Karpas-422 (cell line): ENCODE measurements at regions not wholly inside any gene's neighbourhood (a gene's known extent, or its start where the extent isn't known, plus 50 kb on each side); places are given as distances from the start of the nearest gene placed in this dataset.

Experiments used
- DNase-seq: peaks from one replicate; pipeline ENCODE4 v3.0.0-alpha.2; 2015
- H2AFZ ChIP-seq: fragments of 200-600 bp; sonication (generic); 2 replicates; pipeline ENCODE4 v1.6.1; 2014; ENCODE audit warnings: antibody characterized with exemption, low read length, mixed read lengths
- H3K27ac ChIP-seq: fragments of 200-600 bp; sonication (generic); 2 replicates; pipeline ENCODE4 v1.5.1; 2014; ENCODE audit warnings: mild to moderate bottlenecking, low read length, moderate library complexity
- H3K27me3 ChIP-seq: fragments of 200-600 bp; sonication (generic); 2 replicates; pipeline ENCODE4 v1.6.1; 2014; ENCODE audit warnings: low read length, mixed read lengths
- H3K36me3 ChIP-seq: fragments of 200-600 bp; sonication (generic); 2 replicates; pipeline ENCODE4 v1.6.1; 2014; ENCODE audit warnings: low read length, mixed read lengths; ENCODE audit not compliant: insufficient read depth
- H3K4me1 ChIP-seq: fragments of 200-600 bp; sonication (generic); 2 replicates; pipeline ENCODE4 v1.6.1; 2014; ENCODE audit warnings: mild to moderate bottlenecking, low read length, mixed read lengths
- H3K4me2 ChIP-seq: fragments of 200-600 bp; sonication (generic); 2 replicates; pipeline ENCODE4 v1.6.1; 2014; ENCODE audit warnings: low read length, low read depth, mild to moderate bottlenecking; ENCODE audit not compliant: poor library complexity, severe bottlenecking
- H3K4me3 ChIP-seq: fragments of 200-600 bp; sonication (generic); 2 replicates; pipeline ENCODE4 v1.5.1; 2014; ENCODE audit warnings: mild to moderate bottlenecking, antibody characterized with exemption, low read length, mixed read lengths
- H3K79me2 ChIP-seq: fragments of 200-600 bp; sonication (generic); 2 replicates; pipeline ENCODE4 v1.6.1; 2014; ENCODE audit warnings: mild to moderate bottlenecking, low read length, mixed read lengths
- H3K9ac ChIP-seq: fragments of 200-600 bp; sonication (generic); 2 replicates; pipeline ENCODE4 v1.6.0; 2014; ENCODE audit warnings: low read length
- H3K9me2 ChIP-seq: fragments of 200-600 bp; sonication (generic), shearing (Covaris generic); replicated peaks from 2 replicates; pipeline ENCODE4 v1.6.0; 2014; ENCODE audit warnings: mild to moderate bottlenecking, low read length, moderate library complexity; ENCODE audit not compliant: insufficient read depth
- H3K9me3 ChIP-seq: fragments of 300-700, 200-600 bp; sonication (generic); 2 replicates; pipeline ENCODE4 v1.6.1; 2014; ENCODE audit warnings: low read length, mixed read lengths
- H4K20me1 ChIP-seq: fragments of 200-600 bp; sonication (generic); 2 replicates; pipeline ENCODE4 v1.6.1; 2014; ENCODE audit warnings: mild to moderate bottlenecking, antibody characterized with exemption, low read length, low read depth; ENCODE audit not compliant: insufficient read depth

DNA sequence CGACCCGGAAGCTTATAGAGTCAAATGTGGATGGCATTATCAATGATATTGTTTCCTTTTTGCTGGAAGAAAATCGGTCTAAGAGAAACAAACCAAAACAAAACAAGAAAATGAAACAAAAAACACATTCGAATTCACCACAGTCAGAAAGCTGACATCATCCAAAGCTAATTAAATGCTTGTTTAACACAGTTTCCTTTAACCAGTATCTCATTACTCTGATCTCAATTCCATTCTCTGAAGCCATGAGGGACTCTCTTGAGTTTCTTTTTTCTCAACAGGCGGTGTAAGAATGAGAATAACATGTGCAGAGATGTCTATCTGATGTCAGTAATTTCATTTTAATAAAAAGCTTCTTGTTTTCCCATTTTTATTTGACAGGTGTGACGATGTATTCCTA lies 1448.3 kb upstream of the DDX18 start:
- no peaks in the 10 kb centered on the region for H3K27me3 ChIP-seq
- H3K9me2 ChIP-seq: no peaks in the 10 kb centered on the region
- H3K36me3 ChIP-seq: no peaks in the 10 kb centered on the region
- no peak overlapping the region for H3K27ac ChIP-seq
- H3K9ac ChIP-seq: no peak overlapping the region
- no peak overlapping the region for H2AFZ ChIP-seq
- no peaks in the 10 kb centered on the region for H4K20me1 ChIP-seq
- H3K4me1 ChIP-seq: no peaks in the 10 kb centered on the region
- H3K4me2 ChIP-seq: no peak overlapping the region
- H3K9me3 ChIP-seq: peaks cover 5% of the 10 kb centered on the region; the same call in 1 of the 2 replicates
- H3K79me2 ChIP-seq: no peaks in the 10 kb centered on the region
- DNase-seq: no peak
- H3K4me3 ChIP-seq: no peak overlapping the region

DNA sequence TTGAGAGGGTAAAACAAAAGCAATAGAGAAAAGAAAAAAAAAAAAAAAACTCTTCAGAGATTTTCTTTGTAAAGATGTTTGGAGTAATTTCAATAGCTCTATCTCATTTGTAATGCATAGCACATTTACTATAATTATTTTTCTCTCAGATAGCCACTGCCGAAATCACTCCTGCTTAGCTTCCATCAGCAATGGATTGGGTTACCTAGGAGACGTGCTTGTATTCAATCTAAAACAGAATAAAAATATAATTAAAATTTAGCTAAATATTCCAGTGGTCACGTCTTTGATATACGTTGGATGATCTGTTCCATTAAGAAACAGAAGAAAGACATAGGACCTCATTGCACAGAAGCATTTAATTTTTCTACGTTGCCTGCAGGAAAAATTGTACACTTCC lies 1435.7 kb upstream of the DDX18 start:
- no peaks in the 10 kb centered on the region for H3K27me3 ChIP-seq
- H3K4me2 ChIP-seq: no peak overlapping the region
- no peak for DNase-seq
- no peaks in the 10 kb centered on the region for H3K79me2 ChIP-seq
- no peaks in the 10 kb centered on the region for H3K36me3 ChIP-seq
- no peaks in the 10 kb centered on the region for H4K20me1 ChIP-seq
- H2AFZ ChIP-seq: no peak overlapping the region
- H3K4me1 ChIP-seq: no peaks in the 10 kb centered on the region
- no peaks in the 10 kb centered on the region for H3K9me2 ChIP-seq
- H3K27ac ChIP-seq: no peak overlapping the region
- no peak overlapping the region for H3K9ac ChIP-seq
- no peak overlapping the region for H3K4me3 ChIP-seq
- 0 out of 2 replicates have a peak, but pooled peaks cover 2% of the 10 kb centered on the region for H3K9me3 ChIP-seq

DNA sequence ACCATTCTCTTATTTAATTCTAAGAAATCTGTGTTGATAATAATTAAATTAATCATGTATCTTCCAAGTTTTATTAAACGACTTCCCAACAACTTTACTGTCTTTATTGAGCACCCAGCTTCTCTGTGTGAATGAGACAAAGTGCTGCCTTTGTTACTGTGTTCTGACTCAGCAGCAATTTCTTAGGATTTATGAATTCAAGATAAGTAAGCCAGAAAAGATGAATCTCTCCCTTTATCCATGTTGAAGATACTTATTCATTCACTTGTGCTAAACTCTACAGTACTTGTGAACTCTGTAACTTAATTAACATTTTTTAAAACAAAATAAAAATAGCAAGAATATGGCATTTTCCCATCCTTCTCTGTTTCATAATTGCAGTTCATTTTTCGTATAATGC lies 1403.3 kb upstream of the DDX18 start:
- Histone ChIP-seq H3K36me3 (no peaks in the 10 kb centered on the region), H3K27ac (no peak overlapping the region), H3K79me2 (no peaks in the 10 kb centered on the region), H2AFZ (no peak overlapping the region), H3K4me2 (no peak overlapping the region), H3K9me2 (no peaks in the 10 kb centered on the region), H3K4me3 (no peak overlapping the region), H4K20me1 (no peaks in the 10 kb centered on the region), H3K9me3 (peaks cover 4% of the 10 kb centered on the region; the same call in 1 of the 2 replicates), H3K27me3 (no peaks in the 10 kb centered on the region), H3K9ac (no peak overlapping the region), H3K4me1 (no peaks in the 10 kb centered on the region)
- no peak for DNase-seq

DNA sequence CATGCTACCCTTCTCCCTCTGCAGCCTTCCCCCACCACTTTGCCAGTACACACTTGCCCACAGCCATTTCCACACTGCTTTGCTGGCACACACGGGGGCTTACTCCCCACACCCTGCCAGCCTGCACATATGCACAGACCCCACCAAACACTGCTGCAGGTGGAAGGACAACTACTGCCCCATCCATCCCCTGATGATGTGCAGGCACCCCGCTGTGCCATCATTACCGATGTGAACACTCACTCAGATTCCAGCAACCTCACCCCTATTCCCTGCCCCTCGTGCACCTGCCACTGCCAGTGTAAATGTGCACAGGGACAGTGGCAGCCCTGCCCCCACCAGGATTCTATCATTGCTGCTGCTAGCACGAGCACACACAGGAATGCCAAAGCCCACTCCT lies 1400.8 kb upstream of the DDX18 start:
- no peaks in the 10 kb centered on the region for H3K36me3 ChIP-seq
- no peak overlapping the region for H2AFZ ChIP-seq
- H4K20me1 ChIP-seq: no peaks in the 10 kb centered on the region
- H3K4me3 ChIP-seq: no peak overlapping the region
- DNase-seq: no peak
- H3K4me2 ChIP-seq: no peak overlapping the region
- no peaks in the 10 kb centered on the region for H3K4me1 ChIP-seq
- H3K9ac ChIP-seq: no peak overlapping the region
- H3K79me2 ChIP-seq: no peaks in the 10 kb centered on the region
- H3K27ac ChIP-seq: no peak overlapping the region
- H3K9me2 ChIP-seq: no peaks in the 10 kb centered on the region
- H3K27me3 ChIP-seq: no peaks in the 10 kb centered on the region
- H3K9me3 ChIP-seq: peaks cover 4% of the 10 kb centered on the region; the same call in 1 of the 2 replicates

DNA sequence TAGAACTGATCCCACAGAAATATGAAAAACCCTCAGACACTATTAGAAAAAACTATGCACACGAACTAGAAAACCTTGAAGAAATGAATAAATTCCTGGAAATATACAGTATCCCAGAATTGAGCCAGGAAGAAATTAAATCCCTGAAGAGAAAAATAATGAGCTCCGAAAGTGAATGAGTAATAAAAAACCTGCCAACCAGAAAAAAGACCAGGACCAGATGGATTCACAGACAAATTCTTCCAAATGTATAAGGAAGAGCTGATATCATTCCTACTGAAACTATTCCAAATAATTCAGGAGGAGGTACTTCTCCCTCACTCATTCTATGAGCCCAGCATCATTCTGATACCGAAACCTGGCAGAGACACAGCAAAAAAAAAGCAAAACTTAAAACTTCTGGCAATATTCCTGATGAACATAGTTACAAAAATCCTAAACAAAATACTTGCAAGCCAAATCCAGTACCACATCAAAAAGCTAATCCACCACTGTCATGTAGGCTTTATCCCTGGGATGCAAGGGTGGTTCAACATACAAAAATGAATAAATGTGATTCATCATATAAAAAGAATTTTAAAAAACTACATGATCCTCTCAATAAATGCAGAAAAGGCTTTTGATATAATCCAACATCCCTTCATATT lies 1397.6 kb upstream of the DDX18 start:
- H3K4me3 ChIP-seq: no peak overlapping the region
- no peaks in the 10 kb centered on the region for H4K20me1 ChIP-seq
- no peaks in the 10 kb centered on the region for H3K36me3 ChIP-seq
- no peaks in the 10 kb centered on the region for H3K4me1 ChIP-seq
- no peak overlapping the region for H3K27ac ChIP-seq
- H3K9ac ChIP-seq: no peak overlapping the region
- no peak overlapping the region for H2AFZ ChIP-seq
- H3K27me3 ChIP-seq: no peaks in the 10 kb centered on the region
- DNase-seq: no peak
- no peaks in the 10 kb centered on the region for H3K9me2 ChIP-seq
- no peak overlapping the region for H3K4me2 ChIP-seq
- H3K79me2 ChIP-seq: no peaks in the 10 kb centered on the region
- peaks cover 4% of the 10 kb centered on the region; the same call in 1 of the 2 replicates for H3K9me3 ChIP-seq

DNA sequence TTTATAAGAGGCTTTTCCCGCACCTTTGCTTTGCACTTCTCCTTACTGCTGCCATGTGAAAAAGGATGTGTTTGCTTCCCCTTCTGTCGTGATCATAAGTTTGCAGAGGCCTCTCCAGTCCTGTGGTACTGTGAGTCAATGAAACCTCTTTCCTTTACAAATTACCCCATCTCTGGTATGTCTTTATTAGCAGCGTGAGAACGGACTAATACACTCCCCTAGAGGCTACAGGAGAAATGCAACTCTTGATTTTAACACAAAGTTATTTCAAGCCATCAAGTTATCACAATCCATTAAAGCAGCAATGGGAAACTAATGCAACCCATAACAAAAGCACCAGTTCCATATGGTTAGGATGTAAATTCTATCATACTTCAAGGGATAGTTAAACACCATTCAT lies 1378.8 kb upstream of the DDX18 start:
- Histone ChIP-seq H3K27ac (no peak overlapping the region), H2AFZ (no peak overlapping the region), H3K4me1 (no peaks in the 10 kb centered on the region), H3K36me3 (no peaks in the 10 kb centered on the region), H3K27me3 (no peaks in the 10 kb centered on the region), H3K9ac (no peak overlapping the region), H3K9me2 (no peaks in the 10 kb centered on the region), H3K4me2 (no peak overlapping the region), H3K9me3 (peaks cover 8% of the 10 kb centered on the region; the same call in 1 of the 2 replicates), H3K79me2 (no peaks in the 10 kb centered on the region), H4K20me1 (no peaks in the 10 kb centered on the region), H3K4me3 (no peak overlapping the region)
- DNase-seq: peak; percentile 41

DNA sequence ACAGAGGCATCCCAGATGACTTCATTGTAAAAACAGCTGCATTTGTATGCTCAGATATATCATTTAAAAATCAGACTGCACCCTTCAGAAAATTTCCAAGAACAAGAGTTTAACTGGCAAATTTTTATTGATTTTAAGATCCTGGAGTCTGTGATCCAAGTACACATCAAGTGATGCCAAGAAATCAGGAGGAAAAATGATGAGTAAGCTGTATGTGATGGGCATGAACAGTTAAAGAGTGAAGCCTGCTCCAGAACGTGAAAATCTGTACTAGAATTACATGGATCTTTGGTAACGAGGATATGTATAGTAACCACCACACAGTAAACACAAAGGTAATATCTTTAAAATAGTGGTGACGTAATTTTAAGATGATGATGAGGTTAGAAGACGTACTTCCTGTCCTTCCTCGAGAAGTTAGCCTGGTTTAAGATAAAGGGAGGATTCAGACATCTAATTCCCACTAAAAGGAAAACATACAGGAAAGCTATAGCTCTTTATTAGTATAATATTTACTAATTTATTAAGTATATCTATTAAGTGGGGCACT lies 1374.3 kb upstream of the DDX18 start:
- Histone ChIP-seq H3K9ac (no peak overlapping the region), H3K9me2 (no peaks in the 10 kb centered on the region), H3K4me3 (no peak overlapping the region), H3K4me2 (no peak overlapping the region), H4K20me1 (no peaks in the 10 kb centered on the region), H2AFZ (no peak overlapping the region), H3K27ac (no peak overlapping the region), H3K9me3 (peaks cover 5% of the 10 kb centered on the region; the same call in 1 of the 2 replicates), H3K27me3 (no peaks in the 10 kb centered on the region), H3K79me2 (no peaks in the 10 kb centered on the region), H3K36me3 (no peaks in the 10 kb centered on the region), H3K4me1 (no peaks in the 10 kb centered on the region)
- DNase-seq: no peak

DNA sequence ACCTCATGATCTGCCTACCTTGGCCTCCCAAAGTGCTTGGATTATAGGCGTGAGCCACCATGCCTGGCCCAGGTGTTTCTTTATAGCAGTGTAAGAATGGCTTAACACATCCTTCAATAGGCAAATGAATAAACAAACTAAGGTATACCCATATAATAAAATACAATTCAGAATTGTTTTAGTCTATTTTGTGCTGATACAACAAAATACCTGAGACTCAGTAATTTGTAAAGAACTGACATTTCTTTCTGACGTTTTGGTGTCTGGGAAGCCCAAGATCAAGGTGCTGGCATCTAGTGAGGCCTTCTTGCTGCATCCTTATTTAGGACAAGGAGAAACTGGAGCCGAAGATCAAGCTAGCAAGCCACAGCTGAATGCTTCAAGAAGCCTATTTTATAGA lies 1372.1 kb upstream of the DDX18 start:
- DNase-seq: no peak
- Histone ChIP-seq H3K79me2 (no peaks in the 10 kb centered on the region), H3K27ac (no peak overlapping the region), H2AFZ (no peak overlapping the region), H3K9ac (no peak overlapping the region), H3K9me3 (peaks cover 9% of the 10 kb centered on the region; the same call in 1 of the 2 replicates), H3K4me3 (no peak overlapping the region), H3K9me2 (no peaks in the 10 kb centered on the region), H3K36me3 (no peaks in the 10 kb centered on the region), H3K27me3 (no peaks in the 10 kb centered on the region), H3K4me1 (no peaks in the 10 kb centered on the region), H4K20me1 (no peaks in the 10 kb centered on the region), H3K4me2 (no peak overlapping the region)
